Lower leg skin (tissue), 3 donors: ENCODE measurements at regions not wholly inside any gene's neighbourhood (a gene's known extent, or its start where the extent isn't known, plus 50 kb on each side); places are given as distances from the start of the nearest gene placed in this dataset.

Source experiments
- POLR2A ChIP-seq, 2 donors: fragments of 450-650 bp; IDR thresholded peaks; one replicate each; pipeline ENCODE4 v1.6.1; 2016 to 2017; ENCODE audit warnings: antibody characterized with exemption in 2 of 2, mild to moderate bottlenecking in 1 of 2, moderate library complexity in 1 of 2
- TF ChIP-seq, protein P1 (sequence below), 3 donors: fragments of 450-650 bp; IDR thresholded peaks; one replicate each; pipeline ENCODE4 v1.5.1; 2016; ENCODE audit warnings: antibody characterized with exemption in 3 of 3, mild to moderate bottlenecking in 3 of 3, moderate library complexity in 2 of 3

DNA sequence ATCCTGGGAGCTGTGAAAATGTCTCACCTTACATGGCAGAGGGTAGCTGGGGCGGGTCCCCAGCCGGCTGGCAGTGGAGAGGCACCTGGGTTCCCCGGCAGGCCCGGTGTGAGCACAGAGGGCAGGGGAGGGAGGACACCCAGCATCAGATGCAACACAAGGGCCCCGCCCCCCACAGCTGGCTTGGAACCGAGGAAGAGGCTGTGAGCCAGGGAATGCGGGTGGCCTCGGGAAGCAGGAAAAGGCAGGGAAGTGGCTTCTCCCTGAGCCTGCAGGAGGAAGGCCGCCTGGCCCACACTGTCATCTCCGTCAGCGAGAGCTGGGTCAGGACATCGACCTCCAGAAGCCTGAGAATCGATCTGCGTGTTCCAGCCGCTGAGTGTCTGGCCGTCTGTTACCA lies 87.3 kb downstream of the SIK1 start:
- no peak for TF ChIP-seq POLR2A (IDR thresholded peaks at IDR 0.05)
- TF ChIP-seq, protein P1, sequence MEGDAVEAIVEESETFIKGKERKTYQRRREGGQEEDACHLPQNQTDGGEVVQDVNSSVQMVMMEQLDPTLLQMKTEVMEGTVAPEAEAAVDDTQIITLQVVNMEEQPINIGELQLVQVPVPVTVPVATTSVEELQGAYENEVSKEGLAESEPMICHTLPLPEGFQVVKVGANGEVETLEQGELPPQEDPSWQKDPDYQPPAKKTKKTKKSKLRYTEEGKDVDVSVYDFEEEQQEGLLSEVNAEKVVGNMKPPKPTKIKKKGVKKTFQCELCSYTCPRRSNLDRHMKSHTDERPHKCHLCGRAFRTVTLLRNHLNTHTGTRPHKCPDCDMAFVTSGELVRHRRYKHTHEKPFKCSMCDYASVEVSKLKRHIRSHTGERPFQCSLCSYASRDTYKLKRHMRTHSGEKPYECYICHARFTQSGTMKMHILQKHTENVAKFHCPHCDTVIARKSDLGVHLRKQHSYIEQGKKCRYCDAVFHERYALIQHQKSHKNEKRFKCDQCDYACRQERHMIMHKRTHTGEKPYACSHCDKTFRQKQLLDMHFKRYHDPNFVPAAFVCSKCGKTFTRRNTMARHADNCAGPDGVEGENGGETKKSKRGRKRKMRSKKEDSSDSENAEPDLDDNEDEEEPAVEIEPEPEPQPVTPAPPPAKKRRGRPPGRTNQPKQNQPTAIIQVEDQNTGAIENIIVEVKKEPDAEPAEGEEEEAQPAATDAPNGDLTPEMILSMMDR (IDR thresholded peaks at IDR 0.05) = no peak
